K562 (cell line): ENCODE measurements at regions not wholly inside any gene's neighbourhood (a gene's known extent, or its start where the extent isn't known, plus 50 kb on each side); places are given as distances from the start of the nearest gene placed in this dataset.

Experiments used
- EP300 ChIP-seq: IDR thresholded peaks from 2 replicates; pipeline ENCODE4 v1.6.1; 2012; ENCODE audit warnings: low read length, improper control_type of control experiment
- EZH2 ChIP-seq: IDR thresholded peaks from 2 replicates; pipeline ENCODE4 v1.6.1; 2012; ENCODE audit warnings: low read depth, mild to moderate bottlenecking, inconsistent platforms, low read length, borderline replicate concordance
- POLR2A ChIP-seq: fragments of 450-650 bp; conservative IDR thresholded peaks from 2 replicates; pipeline ENCODE4 v1.6.1; 2016
- ZZZ3 ChIP-seq: fragments of 450-650 bp; IDR thresholded peaks from 2 replicates; pipeline ENCODE4 v1.6.1; 2016; ENCODE audit warnings: antibody characterized with exemption, mild to moderate bottlenecking, moderate library complexity
- TF ChIP-seq, protein P1 (sequence below): sonication (generic); formaldehyde crosslinking; IDR thresholded peaks from 2 replicates; pipeline ENCODE4 v1.8.1; 2022; ENCODE audit warnings: missing genetic modification reagents
- TF ChIP-seq, protein P2 (sequence below), 3 experiments: IDR thresholded peaks in 2 of 3; conservative IDR thresholded peaks in 1 of 3; 2 replicates each; pipeline ENCODE4 v1.5.1; 2011 to 2012; ENCODE audit warnings: low read length in 3 of 3, mild to moderate bottlenecking in 3 of 3, control low read depth in 2 of 3, improper control_type of control experiment in 1 of 3, inconsistent platforms in 1 of 3, low read depth in 1 of 3, mixed read lengths in 1 of 3, moderate library complexity in 1 of 3; ENCODE audit not compliant: insufficient read depth in 2 of 3

DNA sequence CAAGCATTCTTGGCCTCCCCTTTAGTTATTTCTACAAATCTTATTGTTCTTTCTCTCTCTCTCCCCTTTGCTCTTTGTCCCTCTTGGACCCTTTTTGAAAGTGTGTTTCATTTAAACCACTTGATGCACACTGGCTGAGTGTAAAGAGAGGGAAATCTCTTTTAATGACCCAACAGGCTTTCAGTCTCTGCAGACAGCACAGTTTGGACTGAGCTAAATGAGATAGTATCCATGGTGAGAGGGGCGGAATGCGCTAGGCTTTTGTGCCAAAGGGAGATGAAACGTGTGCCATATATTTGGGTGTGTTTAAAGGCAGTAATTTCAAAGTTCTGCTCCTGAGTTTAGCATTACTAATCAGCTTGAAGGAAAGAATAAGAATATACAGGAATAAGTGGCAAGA is 184.9 kb downstream of the PCSK1 start:
- TF ChIP-seq ZZZ3 (no peak), EP300 (no peak), EZH2 (no peak), POLR2A (no peak)
- TF ChIP-seq, protein P1, sequence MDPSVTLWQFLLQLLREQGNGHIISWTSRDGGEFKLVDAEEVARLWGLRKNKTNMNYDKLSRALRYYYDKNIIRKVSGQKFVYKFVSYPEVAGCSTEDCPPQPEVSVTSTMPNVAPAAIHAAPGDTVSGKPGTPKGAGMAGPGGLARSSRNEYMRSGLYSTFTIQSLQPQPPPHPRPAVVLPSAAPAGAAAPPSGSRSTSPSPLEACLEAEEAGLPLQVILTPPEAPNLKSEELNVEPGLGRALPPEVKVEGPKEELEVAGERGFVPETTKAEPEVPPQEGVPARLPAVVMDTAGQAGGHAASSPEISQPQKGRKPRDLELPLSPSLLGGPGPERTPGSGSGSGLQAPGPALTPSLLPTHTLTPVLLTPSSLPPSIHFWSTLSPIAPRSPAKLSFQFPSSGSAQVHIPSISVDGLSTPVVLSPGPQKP (CRISPR knock-in tag), result no peak
- TF ChIP-seq, protein P2, sequence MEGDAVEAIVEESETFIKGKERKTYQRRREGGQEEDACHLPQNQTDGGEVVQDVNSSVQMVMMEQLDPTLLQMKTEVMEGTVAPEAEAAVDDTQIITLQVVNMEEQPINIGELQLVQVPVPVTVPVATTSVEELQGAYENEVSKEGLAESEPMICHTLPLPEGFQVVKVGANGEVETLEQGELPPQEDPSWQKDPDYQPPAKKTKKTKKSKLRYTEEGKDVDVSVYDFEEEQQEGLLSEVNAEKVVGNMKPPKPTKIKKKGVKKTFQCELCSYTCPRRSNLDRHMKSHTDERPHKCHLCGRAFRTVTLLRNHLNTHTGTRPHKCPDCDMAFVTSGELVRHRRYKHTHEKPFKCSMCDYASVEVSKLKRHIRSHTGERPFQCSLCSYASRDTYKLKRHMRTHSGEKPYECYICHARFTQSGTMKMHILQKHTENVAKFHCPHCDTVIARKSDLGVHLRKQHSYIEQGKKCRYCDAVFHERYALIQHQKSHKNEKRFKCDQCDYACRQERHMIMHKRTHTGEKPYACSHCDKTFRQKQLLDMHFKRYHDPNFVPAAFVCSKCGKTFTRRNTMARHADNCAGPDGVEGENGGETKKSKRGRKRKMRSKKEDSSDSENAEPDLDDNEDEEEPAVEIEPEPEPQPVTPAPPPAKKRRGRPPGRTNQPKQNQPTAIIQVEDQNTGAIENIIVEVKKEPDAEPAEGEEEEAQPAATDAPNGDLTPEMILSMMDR (IDR thresholded peaks at IDR 0.05 in 2 of 3, conservative IDR thresholded peaks at IDR 0.05 in 1 of 3; ENCODE audit: insufficient read depth in 2 of 3, low read depth in 1 of 3, low read length in 3 of 3), result no peak
